Spleen (tissue), 11 donors: ENCODE measurements at regions not wholly inside any gene's neighbourhood (a gene's known extent, or its start where the extent isn't known, plus 50 kb on each side); places are given as distances from the start of the nearest gene placed in this dataset.
A peak's percentile ranks its signal among the peaks of the same experiment; 100 is the strongest.

Source experiments
- DNase-seq: peaks from one replicate; pipeline ENCODE4 v3.0.0-alpha.2; 2020
- H3K27ac ChIP-seq, 8 donors: fragments of 200-600 bp; sonication (generic) in 7 of 8; 1 replicate in 4 of 8; 2 replicates in 4 of 8; pipeline versions ENCODE4 v1.5.0 to v1.8.0; 2016 to 2021; ENCODE audit warnings: inconsistent platforms in 4 of 8, mild to moderate bottlenecking in 4 of 8, moderate library complexity in 1 of 8
- H3K27me3 ChIP-seq, 7 donors: fragments of 200-600 bp; sonication (generic) in 6 of 7; replicated peaks in 1 of 7; 1 replicate in 4 of 7; 2 replicates in 3 of 7; pipeline versions ENCODE4 v1.5.0 to v1.8.0; 2016 to 2021; ENCODE audit warnings: inconsistent platforms in 3 of 7, mild to moderate bottlenecking in 1 of 7
- H3K36me3 ChIP-seq, 6 donors: fragments of 200-600 bp; sonication (generic) in 5 of 6; 1 replicate in 4 of 6; 2 replicates in 2 of 6; pipeline versions ENCODE4 v1.5.0 to v1.8.0; 2016 to 2021; ENCODE audit warnings: inconsistent platforms in 2 of 6
- H3K4me1 ChIP-seq, 6 donors: fragments of 200-600 bp; sonication (generic) in 5 of 6; 1 replicate in 3 of 6; 2 replicates in 3 of 6; pipeline versions ENCODE4 v1.5.0 to v1.8.0; 2016 to 2021; ENCODE audit warnings: inconsistent platforms in 3 of 6
- H3K4me3 ChIP-seq, 8 donors: fragments of 200-600 bp; sonication (generic) in 7 of 8; 1 replicate in 4 of 8; 2 replicates in 4 of 8; pipeline versions ENCODE4 v1.5.0 to v1.8.0; 2016 to 2021; ENCODE audit warnings: inconsistent platforms in 4 of 8, mild to moderate bottlenecking in 4 of 8, moderate library complexity in 2 of 8
- H3K9me3 ChIP-seq, 8 donors: fragments of 200-600 bp; sonication (generic) in 7 of 8; 1 replicate in 4 of 8; 2 replicates in 4 of 8; pipeline versions ENCODE4 v1.5.0 to v1.8.0; 2016 to 2021; ENCODE audit warnings: inconsistent platforms in 4 of 8
- POLR2A ChIP-seq, 3 donors: fragments of 450-650 bp; IDR thresholded peaks; one replicate each; pipeline ENCODE4 v1.5.1; 2017; ENCODE audit warnings: antibody characterized with exemption in 3 of 3, mild to moderate bottlenecking in 1 of 3
- POLR2AphosphoS5 ChIP-seq, 3 donors: sonication (generic); formaldehyde crosslinking; IDR thresholded peaks; one replicate each; pipeline ENCODE4 v1.5.1; 2017; ENCODE audit warnings: antibody characterized with exemption in 3 of 3
- WGBS, 5 donors: extraction: QIAGEN DNeasy Blood & Tissue Kit in 3 of 5; methylation state at CpG; one replicate each; pipeline versions ENCODE4 v1.1.5 to v1.1.7; 2013 to 2018; 5-methylcytosine and 5-hydroxymethylcytosine counted together
- intact Hi-C: fragments of 100-400 bp; cut with DNase I; formaldehyde crosslinking; loops from one replicate; pipeline ENCODE4 v1.15.0; 2023; ENCODE audit warnings: low total_unique reads
- TF ChIP-seq, protein P1 (sequence below), 11 experiments: fragments of 200-600 bp in 7 of 11; fragments of 450-650 bp in 4 of 11; sonication (generic) in 4 of 11; IDR thresholded peaks in 8 of 11; conservative IDR thresholded peaks in 3 of 11; 1 replicate in 7 of 11; 2 replicates in 4 of 11; pipeline versions ENCODE4 v1.4.0 to v1.8.0; 2016 to 2021; ENCODE audit warnings: antibody characterized with exemption in 11 of 11, inconsistent platforms in 4 of 11, mild to moderate bottlenecking in 1 of 11
- donor health status: healthy with polysubstance abuse.
- donor health status: DM: no; HTN: no; CAD: no; lungs with moderate emphysema.
- donor health status: DM: no; HTN: no; CAD: no.
- donor health status: Bipolar disorder and iron deficiency.
- donor health status: healthy.
- donor health status: DM: no; HTN: no; CAD: no.
- donor health status: DM: yes; HTN: yes; CAD: no.

DNA sequence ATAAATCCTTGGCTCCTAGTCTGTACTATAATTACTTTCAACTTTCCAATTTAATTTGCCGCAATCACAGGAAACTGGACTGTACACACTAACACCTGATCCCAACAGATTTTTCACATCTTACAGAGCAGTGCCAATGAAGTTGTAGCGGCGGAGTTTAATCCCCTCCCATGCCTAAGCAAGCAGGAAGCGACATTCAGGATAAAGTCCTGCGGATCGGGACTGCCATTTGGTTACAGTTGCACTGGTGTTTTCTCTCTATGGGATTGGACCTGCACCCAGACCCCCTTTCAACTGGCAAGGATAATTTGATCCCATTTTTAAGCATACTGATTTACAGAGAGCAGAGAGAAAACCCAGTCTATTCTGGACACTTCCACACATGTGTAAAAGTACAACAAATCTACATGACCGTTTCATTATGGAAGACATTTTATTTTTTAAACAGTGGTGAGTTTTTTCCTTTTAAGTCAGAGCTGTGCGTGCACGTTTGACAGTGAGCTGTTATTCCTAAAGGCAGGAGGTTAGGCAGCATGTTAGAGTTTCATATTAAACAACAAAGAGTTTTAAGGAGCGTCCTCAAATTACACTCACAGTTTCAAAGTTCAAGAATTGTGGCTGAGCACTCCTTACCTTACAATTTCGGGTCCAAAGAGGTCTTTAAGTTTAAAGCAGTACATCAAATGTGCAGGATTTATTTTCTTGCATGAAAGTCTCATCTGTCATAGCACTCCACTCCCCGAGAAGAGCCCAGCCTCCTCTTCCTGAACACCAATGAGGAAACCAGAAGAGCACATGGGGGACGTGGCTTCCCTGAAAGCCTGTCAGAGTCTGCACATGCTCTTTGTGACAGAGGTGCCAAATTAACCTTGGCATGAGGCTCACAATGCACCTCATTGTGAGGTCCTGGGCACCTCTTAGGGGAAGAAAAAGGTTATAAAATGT is 141.6 kb upstream of the RFC3 start:
- Histone ChIP-seq H3K27me3 (no peaks in the 10 kb centered on the region), H3K4me1 (peaks cover 0 to 29% (median 19%) of the 10 kb centered on the region in 6 donors), H3K27ac (peak overlapping the region in 6 of 8 donors; percentile 35 to 70 (median 56)), H3K4me3 (peak overlapping the region; percentile 3 to 66 (median 35)), H3K36me3 (no peaks in the 10 kb centered on the region), H3K9me3 (peaks cover 0 to 4% (median 0%) of the 10 kb centered on the region in 8 donors)
- DNase-seq = no peak
- intact Hi-C loops = no loop called here
- WGBS, 5 donors = 38 to 64% (median 46%) methylated on average over 13 of the region's 13 CpGs
- TF ChIP-seq POLR2AphosphoS5 (IDR thresholded peaks at IDR 0.05) (peak in 1 of 3 donors; percentile 43), POLR2A (IDR thresholded peaks at IDR 0.05) (peak in 1 of 3 donors; percentile 10)
- TF ChIP-seq, protein P1, sequence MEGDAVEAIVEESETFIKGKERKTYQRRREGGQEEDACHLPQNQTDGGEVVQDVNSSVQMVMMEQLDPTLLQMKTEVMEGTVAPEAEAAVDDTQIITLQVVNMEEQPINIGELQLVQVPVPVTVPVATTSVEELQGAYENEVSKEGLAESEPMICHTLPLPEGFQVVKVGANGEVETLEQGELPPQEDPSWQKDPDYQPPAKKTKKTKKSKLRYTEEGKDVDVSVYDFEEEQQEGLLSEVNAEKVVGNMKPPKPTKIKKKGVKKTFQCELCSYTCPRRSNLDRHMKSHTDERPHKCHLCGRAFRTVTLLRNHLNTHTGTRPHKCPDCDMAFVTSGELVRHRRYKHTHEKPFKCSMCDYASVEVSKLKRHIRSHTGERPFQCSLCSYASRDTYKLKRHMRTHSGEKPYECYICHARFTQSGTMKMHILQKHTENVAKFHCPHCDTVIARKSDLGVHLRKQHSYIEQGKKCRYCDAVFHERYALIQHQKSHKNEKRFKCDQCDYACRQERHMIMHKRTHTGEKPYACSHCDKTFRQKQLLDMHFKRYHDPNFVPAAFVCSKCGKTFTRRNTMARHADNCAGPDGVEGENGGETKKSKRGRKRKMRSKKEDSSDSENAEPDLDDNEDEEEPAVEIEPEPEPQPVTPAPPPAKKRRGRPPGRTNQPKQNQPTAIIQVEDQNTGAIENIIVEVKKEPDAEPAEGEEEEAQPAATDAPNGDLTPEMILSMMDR (IDR thresholded peaks at IDR 0.05 in 8 of 11, conservative IDR thresholded peaks at IDR 0.05 in 3 of 11) = no peak

DNA sequence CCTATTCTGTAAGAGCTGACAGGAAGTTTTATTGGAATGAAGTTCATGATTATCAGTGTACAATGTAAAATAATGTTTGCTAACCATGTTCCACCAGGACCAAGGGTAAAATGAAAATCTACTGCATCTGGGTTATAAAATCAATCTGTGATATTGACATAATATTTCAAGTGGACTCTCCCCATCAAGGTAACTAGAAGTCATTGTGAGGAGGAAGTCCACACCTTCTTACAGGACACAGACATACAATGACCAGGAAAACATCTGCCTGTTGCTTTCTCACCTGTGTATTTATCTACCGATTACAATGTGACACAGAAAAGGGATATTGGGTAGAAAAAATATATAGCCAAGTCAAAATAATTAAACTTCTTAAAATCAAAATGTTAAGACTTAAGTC is 140.7 kb upstream of the RFC3 start:
- no peak overlapping the region for H3K4me3 ChIP-seq
- no peaks in the 10 kb centered on the region for H3K27me3 ChIP-seq
- H3K27ac ChIP-seq = peak overlapping the region in 5 of 8 donors; percentile 50 to 70 (median 60)
- no peaks in the 10 kb centered on the region for H3K36me3 ChIP-seq
- intact Hi-C loops = no loop called here
- H3K4me1 ChIP-seq = peaks cover 0 to 29% (median 19%) of the 10 kb centered on the region in 6 donors
- DNase-seq = no peak
- TF ChIP-seq, protein P1 (IDR thresholded peaks at IDR 0.05 in 8 of 11, conservative IDR thresholded peaks at IDR 0.05 in 3 of 11) = no peak
- TF ChIP-seq POLR2AphosphoS5 (IDR thresholded peaks at IDR 0.05) = no peak
- no peak for TF ChIP-seq POLR2A (IDR thresholded peaks at IDR 0.05)
- 68 to 76% (median 74%) methylated on average over 1 of the region's 1 CpG for WGBS, 5 donors
- H3K9me3 ChIP-seq = peaks cover 0 to under 1% (median 0%) of the 10 kb centered on the region in 8 donors

DNA sequence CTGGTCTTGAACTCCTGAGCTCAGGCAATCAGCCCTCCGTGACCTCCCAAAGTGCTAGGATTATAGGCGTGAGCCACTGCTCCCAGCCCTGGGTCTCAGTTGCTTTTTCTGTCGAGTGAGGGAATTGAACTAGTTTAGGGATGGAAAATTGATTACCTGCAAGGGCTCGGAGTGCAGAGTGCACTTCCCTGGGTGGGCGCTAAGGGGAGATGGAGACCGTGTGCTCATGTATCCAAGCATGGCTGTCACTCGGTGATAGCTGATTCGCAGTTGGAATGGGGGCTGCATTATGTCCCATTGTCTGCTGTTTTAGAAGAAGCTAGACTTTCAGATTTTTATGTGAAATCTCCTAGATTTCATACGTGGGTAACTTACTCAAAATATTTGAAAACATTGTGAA is 139.9 kb upstream of the RFC3 start:
- 83 to 95% (median 92%) methylated on average over 9 of the region's 9 CpGs for WGBS, 5 donors
- intact Hi-C loops = no loop called here
- TF ChIP-seq POLR2A (IDR thresholded peaks at IDR 0.05) (no peak), POLR2AphosphoS5 (IDR thresholded peaks at IDR 0.05) (no peak)
- TF ChIP-seq, protein P1 (IDR thresholded peaks at IDR 0.05 in 8 of 11, conservative IDR thresholded peaks at IDR 0.05 in 3 of 11) = no peak
- Histone ChIP-seq H3K4me3 (no peak overlapping the region), H3K9me3 (no peaks in the 10 kb centered on the region), H3K27me3 (no peaks in the 10 kb centered on the region), H3K27ac (peak overlapping the region in 2 of 8 donors; percentile 79), H3K36me3 (no peaks in the 10 kb centered on the region), H3K4me1 (peaks cover 0 to 29% (median 19%) of the 10 kb centered on the region in 6 donors)
- DNase-seq = no peak
